ENCODE measurements at regions not wholly inside any gene's neighbourhood (a gene's known extent, or its start where the extent isn't known, plus 50 kb on each side); places are given as distances from the start of the nearest gene placed in this dataset.
A peak's percentile ranks its signal among the peaks of the same experiment; 100 is the strongest.

GRCh38 chr2:19198381-19198780 is 160.0 kb downstream of the OSR1 start:
- no peak for TF ChIP-seq CTCF (IDR thresholded peaks at IDR 0.05; ENCODE audit: insufficient read depth, low read depth, low read length)
- H3K4me3 ChIP-seq (ENCODE audit: low read depth, low read length), result no peak overlapping the region
- DNase-seq (ENCODE audit: low read depth), result peak; percentile 26

GRCh38 chr2:19195661-19196060 is 162.8 kb downstream of the OSR1 start:
- no peak overlapping the region for H3K4me3 ChIP-seq (ENCODE audit: low read depth, low read length)
- TF ChIP-seq CTCF (IDR thresholded peaks at IDR 0.05; ENCODE audit: insufficient read depth, low read depth, low read length), result no peak
- DNase-seq (ENCODE audit: low read depth), result no peak

- TF ChIP-seq CTCF (IDR thresholded peaks at IDR 0.05; ENCODE audit: insufficient read depth, low read depth, low read length), result no peak
- H3K4me3 ChIP-seq (ENCODE audit: low read depth, low read length), result no peak overlapping the region
- DNase-seq (ENCODE audit: low read depth), result no peak
These were observed 169.0 kb downstream of the OSR1 start for GRCh38 chr2:19189391-19189790.

- H3K4me3 ChIP-seq (ENCODE audit: low read depth, low read length), result no peak overlapping the region
- TF ChIP-seq CTCF (IDR thresholded peaks at IDR 0.05; ENCODE audit: insufficient read depth, low read depth, low read length), result no peak
- DNase-seq (ENCODE audit: low read depth), result no peak
These were observed 171.0 kb downstream of the OSR1 start for GRCh38 chr2:19187323-19188020.

- TF ChIP-seq CTCF (IDR thresholded peaks at IDR 0.05; ENCODE audit: insufficient read depth, low read depth, low read length), result no peak
- H3K4me3 ChIP-seq (ENCODE audit: low read depth, low read length), result no peak overlapping the region
- DNase-seq (ENCODE audit: low read depth), result no peak
These were observed 173.3 kb downstream of the OSR1 start for GRCh38 chr2:19185086-19185485.

- no peak overlapping the region for H3K4me3 ChIP-seq (ENCODE audit: low read depth, low read length)
- TF ChIP-seq CTCF (IDR thresholded peaks at IDR 0.05; ENCODE audit: insufficient read depth, low read depth, low read length), result no peak
- no peak for DNase-seq (ENCODE audit: low read depth)
These were observed 180.2 kb downstream of the OSR1 start for GRCh38 chr2:19178175-19178574.

GRCh38 chr2:19176977-19177376 is 181.4 kb downstream of the OSR1 start:
- peak; percentile 32 for DNase-seq (ENCODE audit: low read depth)
- TF ChIP-seq CTCF (IDR thresholded peaks at IDR 0.05; ENCODE audit: insufficient read depth, low read depth, low read length), result no peak
- H3K4me3 ChIP-seq (ENCODE audit: low read depth, low read length), result no peak overlapping the region

Data from fibroblast of villous mesenchyme (primary cell).